ENCODE measurements at regions not wholly inside any gene's neighbourhood (a gene's known extent, or its start where the extent isn't known, plus 50 kb on each side); places are given as distances from the start of the nearest gene placed in this dataset.

- H3F3A ChIP-seq (ENCODE audit: low read depth): no peaks in the 10 kb centered on the region
- no peak overlapping the region for H2AFZ ChIP-seq (ENCODE audit: low read length)
- no peaks in the 10 kb centered on the region for H3K9me2 ChIP-seq (replicated peaks; ENCODE audit: low read depth, low read length)
- no peak overlapping the region for H3K9ac ChIP-seq (ENCODE audit: low read depth, low read length, poor library complexity, severe bottlenecking)
- H3K9me3 ChIP-seq (ENCODE audit: insufficient read depth, low read depth, low read length): no peaks in the 10 kb centered on the region
- H3K4me2 ChIP-seq (ENCODE audit: low read depth, low read length, poor library complexity, severe bottlenecking): no peak overlapping the region
- no peaks in the 10 kb centered on the region for H3K27me3 ChIP-seq (ENCODE audit: insufficient read depth, low read length, poor library complexity, severe bottlenecking)
- no peak for TF ChIP-seq CTCF (conservative IDR thresholded peaks at IDR 0.05; ENCODE audit: low read length)
- no peak for TF ChIP-seq EZH2phosphoT487 (IDR thresholded peaks at IDR 0.05; ENCODE audit: borderline replicate concordance)
- H3K79me2 ChIP-seq (ENCODE audit: insufficient read depth, low read length): no peaks in the 10 kb centered on the region
- no peaks in the 10 kb centered on the region for H3K36me3 ChIP-seq (ENCODE audit: insufficient read depth, low read length)
- H3K4me1 ChIP-seq (ENCODE audit: insufficient read depth, low read length, poor library complexity, severe bottlenecking): no peaks in the 10 kb centered on the region
- H4K20me1 ChIP-seq (ENCODE audit: insufficient read depth, low read length, poor library complexity, severe bottlenecking): no peaks in the 10 kb centered on the region
- H3K4me3 ChIP-seq (ENCODE audit: low read length, poor library complexity, severe bottlenecking): no peak overlapping the region
Measured at GRCh38 chr12:41967668-41968500, 176.8 kb downstream of the GXYLT1 start.

GRCh38 chr12:41966916-41967315, 177.8 kb downstream of the GXYLT1 start:
- no peaks in the 10 kb centered on the region for H3K9me2 ChIP-seq (replicated peaks; ENCODE audit: low read depth, low read length)
- H3K4me3 ChIP-seq (ENCODE audit: low read length, poor library complexity, severe bottlenecking): no peak overlapping the region
- no peak overlapping the region for H3K9ac ChIP-seq (ENCODE audit: low read depth, low read length, poor library complexity, severe bottlenecking)
- no peaks in the 10 kb centered on the region for H3K4me1 ChIP-seq (ENCODE audit: insufficient read depth, low read length, poor library complexity, severe bottlenecking)
- no peak overlapping the region for H2AFZ ChIP-seq (ENCODE audit: low read length)
- H4K20me1 ChIP-seq (ENCODE audit: insufficient read depth, low read length, poor library complexity, severe bottlenecking): no peaks in the 10 kb centered on the region
- H3K9me3 ChIP-seq (ENCODE audit: insufficient read depth, low read depth, low read length): no peaks in the 10 kb centered on the region
- H3K36me3 ChIP-seq (ENCODE audit: insufficient read depth, low read length): no peaks in the 10 kb centered on the region
- no peaks in the 10 kb centered on the region for H3K27me3 ChIP-seq (ENCODE audit: insufficient read depth, low read length, poor library complexity, severe bottlenecking)
- no peak overlapping the region for H3K4me2 ChIP-seq (ENCODE audit: low read depth, low read length, poor library complexity, severe bottlenecking)
- H3F3A ChIP-seq (ENCODE audit: low read depth): no peaks in the 10 kb centered on the region
- TF ChIP-seq CTCF (conservative IDR thresholded peaks at IDR 0.05; ENCODE audit: low read length) (no peak), EZH2phosphoT487 (IDR thresholded peaks at IDR 0.05; ENCODE audit: borderline replicate concordance) (no peak)
- no peaks in the 10 kb centered on the region for H3K79me2 ChIP-seq (ENCODE audit: insufficient read depth, low read length)

- H2AFZ ChIP-seq (ENCODE audit: low read length): no peak overlapping the region
- H3K4me3 ChIP-seq (ENCODE audit: low read length, poor library complexity, severe bottlenecking): no peak overlapping the region
- no peaks in the 10 kb centered on the region for H3K79me2 ChIP-seq (ENCODE audit: insufficient read depth, low read length)
- TF ChIP-seq EZH2phosphoT487 (IDR thresholded peaks at IDR 0.05; ENCODE audit: borderline replicate concordance): no peak
- no peak for TF ChIP-seq CTCF (conservative IDR thresholded peaks at IDR 0.05; ENCODE audit: low read length)
- H3F3A ChIP-seq (ENCODE audit: low read depth): no peaks in the 10 kb centered on the region
- no peak overlapping the region for H3K4me2 ChIP-seq (ENCODE audit: low read depth, low read length, poor library complexity, severe bottlenecking)
- H3K27me3 ChIP-seq (ENCODE audit: insufficient read depth, low read length, poor library complexity, severe bottlenecking): no peaks in the 10 kb centered on the region
- no peaks in the 10 kb centered on the region for H3K9me3 ChIP-seq (ENCODE audit: insufficient read depth, low read depth, low read length)
- no peaks in the 10 kb centered on the region for H3K36me3 ChIP-seq (ENCODE audit: insufficient read depth, low read length)
- no peaks in the 10 kb centered on the region for H4K20me1 ChIP-seq (ENCODE audit: insufficient read depth, low read length, poor library complexity, severe bottlenecking)
- no peak overlapping the region for H3K9ac ChIP-seq (ENCODE audit: low read depth, low read length, poor library complexity, severe bottlenecking)
- no peaks in the 10 kb centered on the region for H3K9me2 ChIP-seq (replicated peaks; ENCODE audit: low read depth, low read length)
- no peaks in the 10 kb centered on the region for H3K4me1 ChIP-seq (ENCODE audit: insufficient read depth, low read length, poor library complexity, severe bottlenecking)
Measured at GRCh38 chr12:41966001-41966400, 178.7 kb downstream of the GXYLT1 start.

Data from Loucy (cell line).